ENCODE measurements at regions not wholly inside any gene's neighbourhood (a gene's known extent, or its start where the extent isn't known, plus 50 kb on each side); places are given as distances from the start of the nearest gene placed in this dataset.

DNA sequence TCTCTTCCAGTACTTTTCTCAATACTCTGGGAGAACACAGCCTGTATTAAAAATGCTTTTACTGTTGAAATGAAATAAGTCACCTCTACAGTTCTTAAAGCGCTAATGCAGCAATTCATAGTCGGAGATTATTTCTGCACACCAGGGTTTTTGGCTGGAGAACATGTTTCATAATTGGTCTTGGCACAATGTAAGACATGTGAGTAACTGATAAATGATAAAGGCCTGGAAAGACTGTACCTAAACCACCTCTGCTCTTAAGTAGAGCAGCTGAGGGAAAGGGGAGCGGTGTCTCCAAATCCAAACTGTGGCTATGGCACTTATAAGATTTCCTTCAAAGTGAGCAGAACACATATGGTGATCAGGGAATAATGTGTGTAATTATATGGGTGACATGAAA, 390.3 kb upstream of the MBL2 start:
- TF ChIP-seq, protein P1, sequence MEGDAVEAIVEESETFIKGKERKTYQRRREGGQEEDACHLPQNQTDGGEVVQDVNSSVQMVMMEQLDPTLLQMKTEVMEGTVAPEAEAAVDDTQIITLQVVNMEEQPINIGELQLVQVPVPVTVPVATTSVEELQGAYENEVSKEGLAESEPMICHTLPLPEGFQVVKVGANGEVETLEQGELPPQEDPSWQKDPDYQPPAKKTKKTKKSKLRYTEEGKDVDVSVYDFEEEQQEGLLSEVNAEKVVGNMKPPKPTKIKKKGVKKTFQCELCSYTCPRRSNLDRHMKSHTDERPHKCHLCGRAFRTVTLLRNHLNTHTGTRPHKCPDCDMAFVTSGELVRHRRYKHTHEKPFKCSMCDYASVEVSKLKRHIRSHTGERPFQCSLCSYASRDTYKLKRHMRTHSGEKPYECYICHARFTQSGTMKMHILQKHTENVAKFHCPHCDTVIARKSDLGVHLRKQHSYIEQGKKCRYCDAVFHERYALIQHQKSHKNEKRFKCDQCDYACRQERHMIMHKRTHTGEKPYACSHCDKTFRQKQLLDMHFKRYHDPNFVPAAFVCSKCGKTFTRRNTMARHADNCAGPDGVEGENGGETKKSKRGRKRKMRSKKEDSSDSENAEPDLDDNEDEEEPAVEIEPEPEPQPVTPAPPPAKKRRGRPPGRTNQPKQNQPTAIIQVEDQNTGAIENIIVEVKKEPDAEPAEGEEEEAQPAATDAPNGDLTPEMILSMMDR (IDR thresholded peaks at IDR 0.05; ENCODE audit: low read length), result no peak
- no peak for TF ChIP-seq EZH2 (IDR thresholded peaks at IDR 0.05; ENCODE audit: borderline replicate concordance, low read length)

Measured in OCI-LY1 (cell line).